T-helper 1 cell treated with Interleukin-12 subunit alpha and Interleukin-12 subunit beta and Interleukin-4 antibody, amounts not matched to agents 30 ng/mL and 1 ng/mL, for 36 hours (primary cell): ENCODE measurements at regions not wholly inside any gene's neighbourhood (a gene's known extent, or its start where the extent isn't known, plus 50 kb on each side); places are given as distances from the start of the nearest gene placed in this dataset.
"Not testable (repeated sequence)": the region's sequence is repeated elsewhere in the genome, so short reads cannot be mapped to it uniquely, and the experiment has no call there.

Source experiments
- intact Hi-C: fragments of 100-400 bp; cut with micrococcal nuclease; formaldehyde crosslinking; loops from one replicate; pipeline ENCODE4 v1.15.1; 2024

- intact Hi-C loops = no loop called here
Measured at GRCh38 chr1:91604632-91605031, 104.0 kb downstream of the CDC7 start.

- intact Hi-C loops = no loop called here
Measured at GRCh38 chr1:91605566-91605965, 104.9 kb downstream of the CDC7 start.

GRCh38 chr1:91606546-91607078 lies 106.0 kb downstream of the CDC7 start:
- intact Hi-C loops = no loop called here

- intact Hi-C loops = not testable (repeated sequence)
Measured at GRCh38 chr1:91607686-91608085, 107.0 kb downstream of the CDC7 start.

- intact Hi-C loops = no loop called here
Measured at GRCh38 chr1:91608876-91609275, 108.2 kb downstream of the CDC7 start.

GRCh38 chr1:91609551-91609950 lies 108.9 kb downstream of the CDC7 start:
- intact Hi-C loops = no loop called here

- intact Hi-C loops = no loop called here
Measured at GRCh38 chr1:91610102-91610501, 109.5 kb downstream of the CDC7 start.

GRCh38 chr1:91610789-91611188 lies 110.1 kb downstream of the CDC7 start:
- intact Hi-C loops = no loop called here

GRCh38 chr1:91611483-91611917 lies 110.8 kb downstream of the CDC7 start:
- intact Hi-C loops = no loop called here

- intact Hi-C loops = no loop called here
Measured at GRCh38 chr1:91613595-91613994, 112.9 kb downstream of the CDC7 start.

GRCh38 chr1:91616712-91617111 lies 116.1 kb downstream of the CDC7 start:
- intact Hi-C loops = no loop called here

GRCh38 chr1:91617285-91617765 lies 116.7 kb downstream of the CDC7 start:
- intact Hi-C loops = no loop called here

GRCh38 chr1:91619881-91620280 lies 119.2 kb downstream of the CDC7 start:
- intact Hi-C loops = no loop called here

- intact Hi-C loops = no loop called here
Measured at GRCh38 chr1:91621360-91621759, 120.7 kb downstream of the CDC7 start.

- intact Hi-C loops = no loop called here
Measured at GRCh38 chr1:91621907-91622306, 121.3 kb downstream of the CDC7 start.

GRCh38 chr1:91622616-91623015 lies 122.0 kb downstream of the CDC7 start:
- intact Hi-C loops = no loop called here

- intact Hi-C loops = no loop called here
Measured at GRCh38 chr1:91623020-91623419, 122.4 kb downstream of the CDC7 start.

GRCh38 chr1:91624331-91624730 lies 123.7 kb downstream of the CDC7 start:
- intact Hi-C loops = no loop called here
